SK-N-MC (cell line): ENCODE measurements at regions not wholly inside any gene's neighbourhood (a gene's known extent, or its start where the extent isn't known, plus 50 kb on each side); places are given as distances from the start of the nearest gene placed in this dataset.

ENCODE experiments used
- EZH2 ChIP-seq: fragments of 200-600 bp; sonication (generic); IDR thresholded peaks from one replicate; pipeline ENCODE4 v1.6.1; 2017; ENCODE audit warnings: antibody characterized with exemption
- FOXP2 ChIP-seq: optimal IDR thresholded peaks from 2 replicates; pipeline ENCODE3; 2011; ENCODE audit warnings: mild to moderate bottlenecking, moderate library complexity; ENCODE audit not compliant: insufficient read depth; ENCODE audit errors: extremely low read length, control extremely low read depth
- POLR2AphosphoS5 ChIP-seq: IDR thresholded peaks from 2 replicates; pipeline ENCODE4 v1.6.1; 2012; ENCODE audit warnings: mild to moderate bottlenecking, low read depth, low read length, borderline replicate concordance

DNA sequence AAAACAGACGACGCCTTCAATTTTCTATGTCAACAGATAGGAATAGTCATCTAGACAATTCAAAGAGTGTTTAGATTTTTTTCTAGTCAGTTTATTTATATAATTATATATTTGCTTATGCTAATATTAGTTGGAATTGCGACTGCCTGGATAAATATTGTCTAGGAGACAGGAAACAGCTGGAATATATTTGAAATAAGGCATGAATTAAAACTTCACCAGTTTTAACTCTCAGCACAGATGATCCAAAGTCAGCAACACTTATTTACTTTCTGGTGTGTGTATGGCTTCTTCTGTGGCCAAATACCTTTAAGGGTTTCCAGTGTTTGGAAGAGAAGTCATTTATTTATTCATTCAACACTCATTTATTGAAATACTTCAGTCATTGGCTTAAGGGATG, 1215.4 kb upstream of the USP15 start:
- no peak for TF ChIP-seq POLR2AphosphoS5
- TF ChIP-seq EZH2 = no peak
- TF ChIP-seq FOXP2 = no peak
